ENCODE measurements at regions not wholly inside any gene's neighbourhood (a gene's known extent, or its start where the extent isn't known, plus 50 kb on each side); places are given as distances from the start of the nearest gene placed in this dataset.
A peak's percentile ranks its signal among the peaks of the same experiment; 100 is the strongest.

DNA sequence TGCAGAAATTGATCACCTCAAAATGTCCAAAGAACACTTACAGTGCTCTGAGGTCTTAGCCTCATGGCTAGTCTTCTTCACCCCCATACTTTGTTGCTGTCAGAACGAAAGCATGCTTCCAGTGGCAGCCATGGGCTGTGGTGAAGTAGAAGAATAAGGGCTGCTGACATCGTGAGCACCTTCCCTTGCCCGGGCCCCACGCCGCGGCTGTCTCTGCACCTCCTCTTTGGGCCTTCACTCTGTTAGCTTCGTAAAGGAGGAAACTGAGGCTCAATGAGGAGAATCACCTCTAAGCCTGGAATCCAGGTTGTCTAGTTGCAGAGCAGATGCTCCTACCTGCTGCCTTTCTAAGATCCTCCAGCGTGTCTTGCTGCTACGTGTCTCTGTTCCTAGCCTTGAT, 139.5 kb upstream of the SLC28A3 start:
- FAIRE-seq (no peak), DNase-seq (ENCODE audit: insufficient read length, low spot score) (no peak)
- TF ChIP-seq POLR2A (IDR thresholded peaks at IDR 0.05; ENCODE audit: low read depth, low read length) = no peak

DNA sequence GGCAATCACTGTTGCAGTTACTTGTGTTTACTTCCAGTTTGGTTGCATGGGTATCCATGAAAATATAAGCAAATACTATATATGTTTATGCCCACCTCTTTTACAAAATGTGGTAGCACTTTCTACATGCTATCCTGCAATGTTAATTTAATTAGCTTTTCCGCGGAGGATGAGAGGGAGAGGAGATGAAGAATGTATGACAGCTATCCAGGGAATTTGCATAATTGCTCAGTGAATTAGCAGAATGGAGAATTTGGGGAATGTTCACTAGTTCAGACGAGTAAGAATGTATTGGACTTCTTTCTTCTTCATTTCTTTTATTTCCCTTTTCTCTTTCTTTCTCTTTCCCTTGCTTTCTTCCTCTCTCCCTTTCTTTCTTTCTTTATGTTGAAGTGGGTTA, 140.7 kb upstream of the SLC28A3 start:
- no peak for TF ChIP-seq POLR2A (IDR thresholded peaks at IDR 0.05; ENCODE audit: low read depth, low read length)
- FAIRE-seq = no peak
- DNase-seq (ENCODE audit: insufficient read length, low spot score) = no peak

DNA sequence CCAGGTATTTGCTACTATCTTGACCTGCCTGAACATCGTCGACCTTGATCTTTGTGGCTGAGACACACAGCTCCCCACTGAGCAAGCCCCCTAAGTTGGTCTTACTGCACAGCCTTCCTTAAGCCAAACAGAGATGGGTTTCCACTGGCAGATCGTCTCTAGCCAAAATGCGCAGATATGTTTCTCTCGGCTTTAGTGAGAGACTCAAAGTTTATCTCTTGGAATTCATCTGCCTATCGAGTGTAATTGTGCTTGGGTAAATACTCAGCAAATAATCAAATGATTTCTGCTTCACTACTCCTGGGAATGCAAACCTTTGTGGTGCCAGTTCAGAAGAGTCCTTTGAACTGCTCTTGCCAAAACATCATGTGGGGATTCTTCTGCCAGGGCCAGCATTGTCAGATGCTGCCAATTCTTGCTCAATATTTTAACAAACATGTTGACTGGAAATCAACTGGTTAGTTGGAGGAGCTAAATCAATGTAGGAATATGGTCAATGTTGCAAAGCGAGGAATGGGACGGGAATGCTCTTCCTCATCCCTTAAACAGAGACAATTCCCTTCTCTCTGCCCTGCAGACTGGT, 141.2 kb upstream of the SLC28A3 start:
- FAIRE-seq = no peak
- TF ChIP-seq POLR2A (IDR thresholded peaks at IDR 0.05; ENCODE audit: low read depth, low read length) = no peak
- no peak for DNase-seq (ENCODE audit: insufficient read length, low spot score)

DNA sequence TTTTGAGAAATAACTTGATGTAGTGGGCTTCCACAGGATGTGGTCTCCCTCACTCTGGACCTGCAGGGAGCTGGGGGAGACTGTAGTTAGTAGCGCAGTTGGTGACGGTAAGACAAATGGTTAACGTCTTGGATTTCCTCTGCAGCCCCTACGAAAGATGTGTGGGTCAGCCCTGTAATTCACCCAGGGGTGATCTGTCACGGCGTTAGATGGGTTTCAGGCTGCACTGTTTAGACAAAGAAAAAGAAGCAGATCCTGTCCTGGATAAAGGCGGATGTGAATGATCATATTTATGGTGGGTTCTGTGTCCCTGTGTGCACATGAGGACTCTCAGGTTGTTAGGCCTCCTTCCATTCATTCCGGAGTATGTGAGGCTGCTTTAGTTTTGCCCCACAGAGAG, 142.0 kb upstream of the SLC28A3 start:
- no peak for TF ChIP-seq POLR2A (IDR thresholded peaks at IDR 0.05; ENCODE audit: low read depth, low read length)
- DNase-seq (ENCODE audit: insufficient read length, low spot score) (no peak), FAIRE-seq (no peak)

DNA sequence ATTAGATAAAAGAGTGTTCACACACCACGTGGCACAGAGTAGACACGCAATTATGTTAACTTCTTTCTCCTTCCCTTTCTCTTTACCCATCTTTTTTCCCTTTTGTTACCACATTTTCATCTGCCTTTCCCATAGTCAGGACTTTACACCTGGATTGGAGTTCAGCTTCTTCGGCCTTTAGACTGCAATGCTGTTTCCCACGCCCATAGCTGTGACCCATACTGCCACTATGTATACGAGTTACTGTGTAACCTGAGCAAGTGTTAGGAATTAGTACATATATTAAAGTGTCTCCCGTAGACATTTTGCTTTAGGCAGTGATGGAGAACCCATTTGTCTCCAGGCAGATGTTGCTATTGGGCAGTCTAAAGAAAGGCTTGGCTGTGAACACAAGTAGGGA, 143.6 kb upstream of the SLC28A3 start:
- FAIRE-seq = no peak
- DNase-seq (ENCODE audit: insufficient read length, low spot score) = no peak
- TF ChIP-seq POLR2A (IDR thresholded peaks at IDR 0.05; ENCODE audit: low read depth, low read length) = no peak

DNA sequence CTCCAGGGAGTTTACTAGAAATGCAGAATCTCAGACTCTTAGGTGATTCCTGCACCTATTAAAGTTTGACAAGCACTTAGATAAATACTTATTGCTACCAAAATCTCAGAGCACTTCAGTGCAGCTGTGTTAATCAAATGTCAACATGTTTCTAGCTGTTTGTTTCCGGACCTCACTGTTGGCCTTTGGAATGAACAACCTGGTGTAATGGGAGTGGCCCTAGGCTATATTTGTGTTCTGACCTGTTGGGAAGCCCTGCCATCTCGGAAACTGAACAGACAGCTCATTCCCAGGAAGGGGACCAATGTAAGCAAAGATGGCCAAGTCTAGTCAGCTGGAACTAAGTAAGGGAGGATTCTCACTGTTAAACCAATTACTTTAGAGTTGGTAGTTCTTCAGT, 145.0 kb upstream of the SLC28A3 start:
- FAIRE-seq (no peak), DNase-seq (ENCODE audit: insufficient read length, low spot score) (no peak)
- TF ChIP-seq POLR2A (IDR thresholded peaks at IDR 0.05; ENCODE audit: low read depth, low read length) = no peak

DNA sequence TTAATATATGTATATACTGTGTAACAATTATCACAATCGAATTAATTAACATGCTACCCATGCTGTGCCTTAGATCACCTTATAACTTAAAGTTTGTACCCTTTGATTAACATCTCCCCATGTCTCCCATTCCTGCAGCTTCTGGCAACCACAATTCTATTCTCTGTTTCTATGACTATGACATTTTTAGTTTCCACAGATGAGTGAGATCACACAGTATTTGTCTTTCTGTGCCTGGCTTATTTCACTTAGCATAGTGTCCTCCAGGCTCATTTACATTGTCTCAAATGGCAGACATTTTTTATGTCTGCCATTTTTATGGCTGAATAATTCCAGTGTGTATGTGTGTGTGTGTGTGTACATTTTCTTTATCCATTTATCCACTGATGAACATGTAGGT, 146.1 kb upstream of the SLC28A3 start:
- FAIRE-seq = peak; percentile 6
- no peak for DNase-seq (ENCODE audit: insufficient read length, low spot score)
- TF ChIP-seq POLR2A (IDR thresholded peaks at IDR 0.05; ENCODE audit: low read depth, low read length) = no peak

DNA sequence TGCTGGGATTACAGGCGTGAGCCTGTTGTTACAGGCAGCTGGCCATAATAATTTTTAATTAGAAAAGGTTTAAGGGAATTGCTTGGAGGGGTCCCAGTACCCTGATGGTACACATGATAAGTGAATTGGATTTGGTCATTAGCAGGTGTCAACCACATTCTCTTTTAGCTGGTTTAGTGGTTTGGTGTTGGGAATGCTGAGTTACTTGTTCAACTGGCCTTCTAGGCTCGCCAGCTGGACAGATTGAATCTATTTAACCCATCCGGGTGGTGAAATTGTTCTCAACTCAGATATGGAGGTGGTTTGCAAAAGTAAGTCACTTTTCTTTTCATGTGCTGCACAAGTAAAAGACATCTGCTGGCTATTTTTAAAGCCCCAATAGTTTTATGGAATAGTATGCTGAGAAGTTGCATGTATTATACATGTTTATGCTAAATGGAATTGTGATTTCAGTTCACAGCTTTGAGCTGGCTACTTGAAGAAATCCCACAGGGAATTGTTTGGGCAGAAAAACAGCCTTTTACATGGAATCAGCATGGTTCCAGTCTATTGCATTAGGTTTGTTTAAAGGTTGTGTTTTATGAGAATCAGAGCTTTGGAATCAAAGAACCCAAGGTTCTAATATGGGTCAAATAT, 149.8 kb upstream of the SLC28A3 start:
- DNase-seq (ENCODE audit: insufficient read length, low spot score) (no peak), FAIRE-seq (no peak)
- no peak for TF ChIP-seq POLR2A (IDR thresholded peaks at IDR 0.05; ENCODE audit: low read depth, low read length)

DNA sequence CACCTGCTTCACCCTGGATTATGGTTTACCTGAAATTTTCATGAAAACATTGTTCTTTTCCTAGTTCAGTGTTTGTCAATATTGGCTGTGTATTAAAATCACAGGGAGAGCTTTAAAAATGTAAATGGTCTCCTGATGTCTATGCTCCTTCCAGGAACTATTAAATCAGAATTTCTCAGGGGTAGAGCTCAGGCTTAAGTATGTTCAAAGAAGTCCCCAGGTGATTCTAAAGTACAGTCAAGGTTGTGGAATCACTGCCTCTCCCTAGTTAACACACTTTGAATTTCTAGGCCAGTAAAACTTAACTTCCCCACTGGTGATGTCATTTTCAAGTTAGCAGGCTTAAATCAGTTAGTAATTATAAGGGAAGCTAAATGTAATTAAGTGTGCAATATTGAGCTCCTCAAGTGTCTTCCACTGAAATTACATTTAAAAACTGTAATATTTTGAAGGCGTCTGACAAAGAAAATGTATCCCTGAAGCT, 150.3 kb upstream of the SLC28A3 start:
- FAIRE-seq (no peak), DNase-seq (ENCODE audit: insufficient read length, low spot score) (no peak)
- no peak for TF ChIP-seq POLR2A (IDR thresholded peaks at IDR 0.05; ENCODE audit: low read depth, low read length)

DNA sequence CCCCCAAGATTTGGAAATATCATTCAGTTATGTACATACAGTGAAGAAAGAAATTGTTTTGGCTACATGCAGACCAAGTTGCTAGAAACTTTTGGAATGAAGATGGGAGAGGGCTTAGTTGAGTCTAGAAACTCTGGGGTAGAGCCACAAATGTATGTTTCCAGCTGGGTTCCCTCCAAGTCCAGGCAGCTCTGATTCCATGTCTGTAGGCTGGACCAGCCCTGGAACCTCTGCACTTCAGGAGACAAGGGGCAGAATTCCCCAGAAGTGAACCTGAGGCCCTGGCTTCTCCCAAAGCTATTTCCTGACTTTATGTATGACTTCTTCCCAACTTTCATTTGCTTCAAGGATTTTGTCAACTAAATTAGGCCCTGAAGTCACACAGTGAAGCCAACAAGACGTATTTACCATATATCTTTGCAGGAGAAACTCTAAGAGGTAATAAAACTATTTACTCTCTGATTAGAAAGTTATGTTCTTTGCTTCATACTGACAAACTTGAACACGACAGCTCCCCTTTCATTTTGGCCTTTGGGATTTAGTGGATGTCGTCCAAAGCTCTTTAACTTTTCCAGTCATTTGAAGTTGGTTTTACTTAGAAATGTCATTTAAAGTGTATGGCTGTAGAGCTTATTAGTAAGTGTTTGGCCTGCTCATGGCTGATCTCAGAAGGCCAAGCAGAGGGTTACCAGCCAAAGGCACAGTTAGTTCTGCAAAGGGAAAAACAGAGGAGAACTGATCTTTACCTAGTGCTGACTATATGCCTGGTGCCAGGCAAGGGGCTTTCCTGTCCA, 152.0 kb upstream of the SLC28A3 start:
- DNase-seq (ENCODE audit: insufficient read length, low spot score) (no peak), FAIRE-seq (no peak)
- TF ChIP-seq POLR2A (IDR thresholded peaks at IDR 0.05; ENCODE audit: low read depth, low read length) = no peak

DNA sequence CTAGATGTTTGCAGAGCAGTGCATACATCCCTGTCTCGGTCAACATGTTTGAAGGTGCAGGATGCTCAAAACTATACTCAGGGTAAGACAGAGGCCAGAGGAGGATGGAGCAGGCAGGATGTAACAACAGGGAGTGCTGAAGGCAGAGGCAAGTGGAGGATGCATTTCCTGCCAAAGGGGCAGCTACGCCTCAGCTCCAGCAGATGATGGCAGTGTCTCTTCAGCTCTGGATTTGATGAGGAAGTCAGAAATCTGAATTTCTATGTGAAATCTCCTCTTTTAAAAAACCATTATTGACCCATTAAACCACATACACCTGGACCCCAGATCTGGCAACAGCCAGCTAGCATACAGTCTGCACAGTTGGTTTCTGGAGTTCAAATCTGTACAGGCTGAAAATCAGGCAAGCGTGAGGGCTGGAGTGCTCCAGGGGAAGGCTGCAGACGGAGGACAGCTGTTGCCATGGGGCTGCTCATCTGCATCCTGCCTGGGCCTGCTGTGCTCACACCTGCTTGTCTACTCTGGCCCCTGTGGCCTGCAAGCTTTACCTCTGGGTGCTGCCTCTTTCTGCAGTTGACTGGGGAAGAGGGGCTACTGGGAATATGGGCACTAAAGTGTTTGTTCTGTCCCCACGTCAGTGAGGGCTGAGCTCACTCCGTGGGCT, 152.9 kb upstream of the SLC28A3 start:
- FAIRE-seq (no peak), DNase-seq (ENCODE audit: insufficient read length, low spot score) (no peak)
- TF ChIP-seq POLR2A (IDR thresholded peaks at IDR 0.05; ENCODE audit: low read depth, low read length) = no peak

DNA sequence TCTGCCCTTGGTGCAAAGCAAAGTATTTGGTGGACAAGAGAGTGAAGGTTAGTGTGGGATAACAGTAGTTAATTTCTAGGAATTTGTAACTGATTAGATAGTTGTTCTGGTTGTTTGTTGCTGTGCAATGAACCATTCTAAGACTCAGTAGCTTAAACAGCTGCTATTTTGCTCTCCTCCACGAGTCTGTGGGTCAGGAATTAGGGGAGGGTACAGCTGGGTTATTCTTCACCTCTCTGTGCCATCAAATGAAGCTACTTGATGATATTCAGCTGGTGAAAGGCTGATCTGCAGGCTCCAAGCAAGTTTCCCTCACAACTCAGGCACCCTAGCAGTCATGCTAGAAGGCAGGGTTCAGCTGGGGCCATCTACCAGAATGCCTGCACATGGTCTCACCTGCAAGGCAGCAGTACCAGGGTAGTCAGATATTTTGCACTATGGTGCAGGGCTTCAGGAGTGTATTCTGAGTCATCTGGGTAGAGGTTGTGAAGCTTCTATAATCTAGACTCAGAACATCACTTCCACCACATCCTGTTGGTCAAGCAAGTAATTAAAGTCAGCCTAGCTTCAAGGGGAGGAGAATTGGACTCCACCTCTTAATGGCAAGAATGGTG, 159.5 kb upstream of the SLC28A3 start:
- TF ChIP-seq POLR2A (IDR thresholded peaks at IDR 0.05; ENCODE audit: low read depth, low read length) = no peak
- FAIRE-seq = no peak
- no peak for DNase-seq (ENCODE audit: insufficient read length, low spot score)

DNA sequence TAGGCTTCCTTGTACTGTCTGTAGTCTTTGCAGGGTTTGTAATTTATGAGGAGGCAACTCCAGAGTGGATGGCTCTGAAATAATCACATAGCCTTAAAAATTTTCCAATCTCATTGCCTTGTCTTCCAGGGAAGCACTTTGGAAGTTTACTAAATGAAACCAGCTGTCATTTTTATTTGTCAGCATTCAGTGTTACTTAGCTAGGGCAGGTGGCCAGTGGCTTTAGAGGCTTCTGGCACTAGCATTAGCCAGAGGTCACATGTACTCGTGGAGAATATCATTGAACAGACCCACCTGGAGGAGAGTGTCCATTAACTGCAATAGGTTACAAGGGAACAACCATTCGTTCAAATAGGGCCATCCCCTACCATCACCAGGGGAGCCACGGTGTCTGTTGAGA, 160.3 kb upstream of the SLC28A3 start:
- DNase-seq (ENCODE audit: insufficient read length, low spot score) (no peak), FAIRE-seq (no peak)
- TF ChIP-seq POLR2A (IDR thresholded peaks at IDR 0.05; ENCODE audit: low read depth, low read length) = no peak

DNA sequence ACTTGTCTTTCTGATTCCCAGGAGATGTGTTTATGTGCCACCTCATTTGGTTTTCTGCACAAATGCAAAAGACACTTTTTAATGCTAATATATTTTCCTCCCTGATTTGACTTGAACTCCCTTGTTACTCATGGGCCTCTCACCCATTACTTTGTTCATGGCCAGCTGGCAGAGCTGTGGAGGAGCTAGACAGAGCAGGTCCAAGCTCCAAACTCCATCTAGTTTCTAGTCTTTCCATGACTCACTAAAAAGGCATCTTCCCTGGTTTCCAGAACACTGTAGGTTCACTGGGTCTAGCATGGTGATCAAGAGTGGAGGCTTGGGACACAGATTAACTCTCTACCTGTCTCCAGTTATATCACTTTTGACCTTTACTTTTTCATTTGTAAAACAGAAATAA, 161.0 kb upstream of the SLC28A3 start:
- DNase-seq (ENCODE audit: insufficient read length, low spot score) = no peak
- FAIRE-seq = no peak
- TF ChIP-seq POLR2A (IDR thresholded peaks at IDR 0.05; ENCODE audit: low read depth, low read length) = no peak

All from H54 (cell line).